Fibroblast of mammary gland (primary cell): ENCODE measurements at regions not wholly inside any gene's neighbourhood (a gene's known extent, or its start where the extent isn't known, plus 50 kb on each side); places are given as distances from the start of the nearest gene placed in this dataset.
"Not testable (repeated sequence)": the region's sequence is repeated elsewhere in the genome, so short reads cannot be mapped to it uniquely, and the experiment has no call there.

ENCODE experiments used
- DNase-seq: peaks from one replicate; pipeline ENCODE4 v3.0.0-alpha.2; 2010; ENCODE audit warnings: low read depth
- H3K4me3 ChIP-seq: 2 replicates; pipeline ENCODE4 v1.5.1; 2011; ENCODE audit warnings: low read depth, mild to moderate bottlenecking, low read length, moderate library complexity; ENCODE audit not compliant: control insufficient read depth
- TF ChIP-seq, protein P1 (sequence below): conservative IDR thresholded peaks from 2 replicates; pipeline ENCODE4 v1.5.1; 2011; ENCODE audit warnings: low read depth, low read length, inconsistent platforms; ENCODE audit not compliant: control insufficient read depth, insufficient read depth

DNA sequence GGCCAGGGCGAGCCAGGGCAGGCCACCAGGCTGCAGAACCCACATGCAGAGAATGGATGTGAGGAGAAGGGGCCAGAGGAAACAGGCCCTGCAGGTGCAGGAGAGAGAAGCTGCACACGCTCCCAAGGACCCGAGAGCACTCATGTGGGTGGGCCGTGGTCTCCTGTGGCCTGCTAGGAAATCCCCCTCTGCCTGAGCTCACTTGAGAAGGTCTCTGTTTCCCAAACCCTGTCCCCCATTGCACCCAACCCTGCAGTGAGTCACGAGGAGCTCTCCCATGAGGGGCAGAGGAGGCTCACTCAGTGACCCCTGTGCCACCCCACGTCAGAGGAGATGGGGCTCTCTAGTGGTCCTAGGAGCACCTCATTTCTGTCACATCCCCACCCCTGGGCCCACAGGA is 111.1 kb downstream of the KLF13 start:
- no peak overlapping the region for H3K4me3 ChIP-seq
- no peak for DNase-seq
- TF ChIP-seq, protein P1, sequence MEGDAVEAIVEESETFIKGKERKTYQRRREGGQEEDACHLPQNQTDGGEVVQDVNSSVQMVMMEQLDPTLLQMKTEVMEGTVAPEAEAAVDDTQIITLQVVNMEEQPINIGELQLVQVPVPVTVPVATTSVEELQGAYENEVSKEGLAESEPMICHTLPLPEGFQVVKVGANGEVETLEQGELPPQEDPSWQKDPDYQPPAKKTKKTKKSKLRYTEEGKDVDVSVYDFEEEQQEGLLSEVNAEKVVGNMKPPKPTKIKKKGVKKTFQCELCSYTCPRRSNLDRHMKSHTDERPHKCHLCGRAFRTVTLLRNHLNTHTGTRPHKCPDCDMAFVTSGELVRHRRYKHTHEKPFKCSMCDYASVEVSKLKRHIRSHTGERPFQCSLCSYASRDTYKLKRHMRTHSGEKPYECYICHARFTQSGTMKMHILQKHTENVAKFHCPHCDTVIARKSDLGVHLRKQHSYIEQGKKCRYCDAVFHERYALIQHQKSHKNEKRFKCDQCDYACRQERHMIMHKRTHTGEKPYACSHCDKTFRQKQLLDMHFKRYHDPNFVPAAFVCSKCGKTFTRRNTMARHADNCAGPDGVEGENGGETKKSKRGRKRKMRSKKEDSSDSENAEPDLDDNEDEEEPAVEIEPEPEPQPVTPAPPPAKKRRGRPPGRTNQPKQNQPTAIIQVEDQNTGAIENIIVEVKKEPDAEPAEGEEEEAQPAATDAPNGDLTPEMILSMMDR: no peak

DNA sequence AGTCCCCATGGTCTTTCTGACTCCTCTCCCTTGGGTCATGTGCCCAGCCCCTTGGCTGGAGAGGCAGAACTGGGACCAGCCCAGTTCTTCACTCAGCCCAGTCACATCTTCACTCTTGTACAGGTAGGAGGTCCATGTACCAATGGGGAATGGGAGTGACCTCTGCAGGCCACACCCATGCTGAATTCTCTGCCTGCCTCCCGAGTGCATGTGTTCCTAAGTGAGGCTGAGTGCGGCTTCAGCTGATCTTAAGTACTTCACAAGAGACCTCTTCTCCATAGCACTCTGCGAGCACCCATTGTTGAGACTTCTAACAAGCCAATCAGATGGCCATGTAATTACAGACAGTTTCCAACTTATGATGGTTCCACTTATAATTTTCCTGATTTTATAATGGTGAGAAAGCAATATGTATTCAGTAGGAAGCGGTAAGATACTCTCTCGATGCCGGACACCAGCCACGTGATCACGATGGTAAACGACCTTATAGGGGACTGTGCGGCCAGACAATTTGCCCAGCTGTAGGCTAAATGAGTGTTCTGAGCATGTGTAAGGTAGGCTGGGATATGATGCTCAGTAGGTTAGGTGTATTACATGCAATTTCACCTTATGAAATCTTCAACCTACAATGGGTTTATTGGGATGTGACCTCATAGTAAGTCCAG is 112.1 kb downstream of the KLF13 start:
- TF ChIP-seq, protein P1: no peak
- DNase-seq: no peak
- H3K4me3 ChIP-seq: no peak overlapping the region

DNA sequence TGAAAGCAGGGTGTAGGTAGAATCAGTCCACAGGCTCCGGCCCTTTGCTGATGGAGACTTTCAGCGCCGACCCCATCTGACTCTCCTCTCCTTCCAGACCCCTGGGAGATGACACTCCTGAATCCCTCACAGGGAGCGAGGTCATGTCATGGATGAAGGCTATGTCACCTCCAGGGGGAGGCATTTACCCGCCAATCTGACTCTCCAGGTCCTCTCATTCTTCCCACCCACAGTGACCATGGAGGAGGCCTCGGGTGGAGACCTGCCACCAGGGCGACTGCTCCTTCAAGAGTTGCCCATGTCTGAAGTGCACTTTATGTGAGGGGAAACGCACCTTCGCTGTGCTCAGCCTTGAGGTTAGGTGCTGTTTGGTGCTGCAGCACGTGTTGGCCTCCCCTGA is 112.7 kb downstream of the KLF13 start:
- no peak overlapping the region for H3K4me3 ChIP-seq
- DNase-seq: peak; percentile 41
- TF ChIP-seq, protein P1: peak; percentile 23

DNA sequence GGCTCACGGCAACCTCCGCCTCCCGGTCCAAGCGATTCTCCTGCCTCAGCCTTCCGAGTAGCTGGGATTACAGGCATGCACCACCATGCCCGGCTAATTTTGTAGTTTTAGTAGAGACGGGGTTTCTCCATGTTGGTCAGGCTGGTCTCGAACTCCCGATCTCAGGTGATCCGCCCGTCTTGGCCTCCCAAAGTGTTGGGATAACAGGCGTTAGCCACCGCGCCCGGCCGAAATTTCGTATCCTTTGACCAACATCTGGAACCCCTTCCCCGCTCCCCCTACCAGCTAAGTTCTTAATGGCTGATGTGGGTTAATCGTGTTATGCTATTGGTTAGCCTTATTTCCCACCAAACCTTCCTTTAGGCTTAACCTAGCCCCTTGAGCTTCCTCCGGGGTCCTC is 113.6 kb downstream of the KLF13 start:
- not testable (repeated sequence) for DNase-seq
- H3K4me3 ChIP-seq: peak overlapping the region; percentile 31

DNA sequence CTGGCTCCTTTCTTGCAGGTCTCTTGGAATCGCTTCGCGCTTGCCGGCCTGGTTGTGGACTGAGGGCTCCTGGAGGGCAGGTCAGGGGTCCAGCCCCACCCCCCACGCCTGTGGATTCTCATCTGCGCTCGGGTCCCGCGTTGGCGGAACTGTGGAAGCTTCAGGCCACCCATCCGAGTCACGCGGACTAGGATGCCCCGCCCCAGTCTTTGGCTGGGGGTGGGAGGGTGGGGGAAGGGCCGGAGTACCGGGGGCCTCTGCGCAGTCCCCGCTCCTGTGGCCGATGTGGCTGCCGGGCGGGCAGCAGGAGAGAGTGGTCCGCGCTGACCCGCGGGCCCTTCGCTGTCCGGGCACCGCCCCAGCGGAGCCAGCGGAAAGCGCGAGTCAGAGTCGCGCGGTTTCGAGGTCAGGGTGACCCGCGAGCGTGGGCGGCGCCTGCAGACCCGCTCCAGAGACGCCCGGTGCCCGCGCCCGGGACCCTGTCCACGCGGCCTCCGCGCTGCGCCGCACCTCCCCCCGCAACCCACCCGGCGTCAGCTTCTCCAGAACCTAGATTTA is 114.2 kb downstream of the KLF13 start:
- DNase-seq: peak; percentile 56
- H3K4me3 ChIP-seq: peak overlapping the region; percentile 31
- TF ChIP-seq, protein P1: no peak

DNA sequence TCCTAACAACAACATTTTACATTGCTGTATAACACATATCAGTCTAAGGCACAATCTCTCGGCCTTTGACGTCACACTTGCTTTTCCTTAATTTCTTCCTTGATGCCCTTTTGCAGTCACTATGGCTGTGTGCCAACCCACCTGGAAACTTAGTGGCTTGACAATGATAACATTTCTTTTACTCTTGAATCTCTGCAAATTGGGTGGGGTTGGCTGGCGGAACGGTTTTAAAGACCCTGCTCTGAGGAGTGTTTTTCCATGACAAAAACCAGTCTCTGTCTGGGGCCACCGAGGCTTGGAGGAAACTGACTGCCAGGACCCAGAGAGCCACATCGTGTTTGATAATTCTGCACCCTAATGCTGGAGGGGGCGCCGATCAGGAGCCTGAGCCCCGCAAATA is 115.6 kb downstream of the KLF13 start:
- no peak overlapping the region for H3K4me3 ChIP-seq
- TF ChIP-seq, protein P1: no peak
- no peak for DNase-seq

DNA sequence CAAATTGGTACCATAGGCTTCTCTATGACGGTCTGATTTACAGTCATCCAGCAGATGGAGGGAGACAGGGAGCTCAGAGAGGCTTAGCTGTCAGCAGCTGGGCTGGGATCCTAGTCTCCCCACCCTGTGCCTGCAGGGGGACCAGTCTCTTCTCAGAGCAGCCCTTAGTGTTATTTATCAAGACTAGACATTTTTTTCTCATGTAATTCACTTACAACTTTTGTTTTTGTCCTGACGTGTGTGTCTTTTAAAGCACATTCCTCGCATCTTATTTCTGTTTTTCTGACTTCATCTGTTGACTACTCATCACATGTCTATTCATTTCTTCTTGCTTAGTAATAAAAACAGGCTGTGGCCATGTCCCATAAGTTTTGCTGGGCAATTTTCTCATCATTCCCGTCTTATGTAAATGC is 116.1 kb downstream of the KLF13 start:
- no peak overlapping the region for H3K4me3 ChIP-seq
- DNase-seq: peak; percentile 98
- TF ChIP-seq, protein P1: peak; percentile 64
